ENCODE measurements at regions not wholly inside any gene's neighbourhood (a gene's known extent, or its start where the extent isn't known, plus 50 kb on each side); places are given as distances from the start of the nearest gene placed in this dataset.

DNA sequence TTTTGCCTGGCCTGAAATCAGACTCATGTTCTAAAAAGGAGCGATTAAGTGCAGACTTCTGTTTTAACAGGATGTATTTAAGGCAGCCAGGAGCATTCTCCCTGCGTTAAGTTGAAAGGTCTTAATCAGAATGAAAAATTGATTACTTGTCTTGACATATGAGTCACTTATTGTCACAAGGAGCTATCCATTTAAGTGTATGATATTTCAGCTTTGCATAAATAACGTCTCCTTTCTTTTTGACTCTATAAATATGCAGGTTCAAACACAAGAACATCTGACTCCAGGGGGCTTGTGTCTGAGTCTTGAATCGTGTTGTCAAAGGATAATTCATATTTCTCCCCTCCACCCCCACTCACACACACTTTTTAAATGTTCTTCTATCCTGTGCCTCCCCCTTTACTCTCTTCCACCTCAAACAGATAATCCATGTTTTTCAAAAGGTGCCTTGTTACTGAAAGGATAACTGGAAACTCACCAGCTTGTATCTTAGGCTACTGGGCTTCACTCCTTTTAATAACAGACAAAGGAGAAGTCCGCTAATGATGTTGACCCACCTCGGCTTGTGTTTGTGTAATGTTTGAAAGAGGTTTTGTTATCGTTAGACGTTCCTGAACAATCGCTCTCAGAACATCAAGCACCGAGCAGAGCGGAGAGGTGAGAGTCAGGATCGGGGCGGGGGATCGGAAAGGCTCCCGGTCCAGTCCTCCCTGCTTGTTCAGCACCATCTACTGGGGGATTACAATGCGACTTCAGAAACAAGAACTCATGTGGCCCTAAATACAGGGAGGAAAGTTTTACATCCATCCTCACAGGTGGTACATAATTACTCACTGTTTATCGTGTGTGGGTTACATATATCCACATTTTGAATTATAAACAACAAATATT, 107.5 kb upstream of the RPL34 start:
- DNase-seq (ENCODE audit: low spot score) = peak; percentile 75
- Histone ChIP-seq H4K20me1 (ENCODE audit: insufficient read depth, poor library complexity, severe bottlenecking) (no peaks in the 10 kb centered on the region), H3K4me3 (no peak overlapping the region), H3K27ac (no peak overlapping the region), H3K4me1 (ENCODE audit: insufficient read depth) (no peaks in the 10 kb centered on the region), H3K27me3 (peaks cover 6% of the 10 kb centered on the region), H3K79me2 (no peaks in the 10 kb centered on the region), H3K9me3 (ENCODE audit: low read depth) (no peaks in the 10 kb centered on the region), H3K4me2 (peak overlapping the region; percentile 69), H3K9me2 (replicated peaks; ENCODE audit: insufficient read depth) (no peaks in the 10 kb centered on the region), H3K36me3 (replicated peaks; ENCODE audit: insufficient read depth, low read depth) (no peaks in the 10 kb centered on the region), H2AFZ (peak overlapping the region; percentile 46)
- TF ChIP-seq EZH2phosphoT487 (IDR thresholded peaks at IDR 0.05; ENCODE audit: low read depth, severe bottlenecking, unreplicated experiment) = no peak
- TF ChIP-seq CTCF (IDR thresholded peaks at IDR 0.05; ENCODE audit: poor library complexity) = peak; percentile 74
- TF ChIP-seq EZH2 (IDR thresholded peaks at IDR 0.05; ENCODE audit: borderline replicate concordance) = no peak
- WGBS (ENCODE audit: low lambda C conversion rate, missing lambda C conversion rate) = 19% methylated on average over 17 of the region's 17 CpGs

GRCh38 chr4:108511618-108512017, 108.8 kb upstream of the RPL34 start:
- Histone ChIP-seq H2AFZ (no peak overlapping the region), H3K27me3 (peaks cover 6% of the 10 kb centered on the region), H3K4me3 (no peak overlapping the region), H4K20me1 (ENCODE audit: insufficient read depth, poor library complexity, severe bottlenecking) (no peaks in the 10 kb centered on the region), H3K4me1 (ENCODE audit: insufficient read depth) (no peaks in the 10 kb centered on the region), H3K9me3 (ENCODE audit: low read depth) (no peaks in the 10 kb centered on the region), H3K27ac (no peak overlapping the region), H3K36me3 (replicated peaks; ENCODE audit: insufficient read depth, low read depth) (no peaks in the 10 kb centered on the region), H3K79me2 (no peaks in the 10 kb centered on the region), H3K9me2 (replicated peaks; ENCODE audit: insufficient read depth) (no peaks in the 10 kb centered on the region), H3K4me2 (no peak overlapping the region)
- 98% methylated on average over 2 of the region's 2 CpGs for WGBS (ENCODE audit: low lambda C conversion rate, missing lambda C conversion rate)
- TF ChIP-seq CTCF (IDR thresholded peaks at IDR 0.05; ENCODE audit: poor library complexity) (no peak), EZH2 (IDR thresholded peaks at IDR 0.05; ENCODE audit: borderline replicate concordance) (no peak), EZH2phosphoT487 (IDR thresholded peaks at IDR 0.05; ENCODE audit: low read depth, severe bottlenecking, unreplicated experiment) (no peak)
- no peak for DNase-seq (ENCODE audit: low spot score)

DNA sequence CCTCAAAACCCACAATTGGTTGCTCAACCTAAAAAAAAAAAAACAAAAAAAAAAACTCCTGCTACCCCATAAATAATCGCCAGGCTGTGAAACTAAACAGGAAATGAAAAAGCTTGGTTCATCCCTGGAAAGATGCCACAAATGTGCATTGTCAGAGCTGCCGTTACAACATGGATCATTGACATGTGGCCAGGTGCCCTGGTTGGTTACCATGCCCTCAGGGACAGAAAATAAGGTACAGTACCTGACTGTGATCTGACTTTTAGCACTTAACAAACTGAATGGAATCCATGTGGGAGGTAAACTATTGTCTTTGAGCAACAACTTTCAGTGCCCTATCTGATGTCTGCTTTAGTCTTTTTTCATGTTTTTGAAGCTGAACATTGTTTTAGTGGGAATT, 118.0 kb upstream of the RPL34 start:
- no peak overlapping the region for H3K4me3 ChIP-seq
- H3K4me1 ChIP-seq (ENCODE audit: insufficient read depth) = no peaks in the 10 kb centered on the region
- no peaks in the 10 kb centered on the region for H3K9me2 ChIP-seq (replicated peaks; ENCODE audit: insufficient read depth)
- no peak overlapping the region for H2AFZ ChIP-seq
- no peaks in the 10 kb centered on the region for H3K79me2 ChIP-seq
- H3K27ac ChIP-seq = no peak overlapping the region
- H4K20me1 ChIP-seq (ENCODE audit: insufficient read depth, poor library complexity, severe bottlenecking) = no peaks in the 10 kb centered on the region
- no peaks in the 10 kb centered on the region for H3K27me3 ChIP-seq
- H3K36me3 ChIP-seq (replicated peaks; ENCODE audit: insufficient read depth, low read depth) = no peaks in the 10 kb centered on the region
- 72% methylated on average over 2 of the region's 2 CpGs for WGBS (ENCODE audit: low lambda C conversion rate, missing lambda C conversion rate)
- TF ChIP-seq EZH2 (IDR thresholded peaks at IDR 0.05; ENCODE audit: borderline replicate concordance) (no peak), EZH2phosphoT487 (IDR thresholded peaks at IDR 0.05; ENCODE audit: low read depth, severe bottlenecking, unreplicated experiment) (no peak), CTCF (IDR thresholded peaks at IDR 0.05; ENCODE audit: poor library complexity) (no peak)
- H3K4me2 ChIP-seq = no peak overlapping the region
- DNase-seq (ENCODE audit: low spot score) = no peak
- no peaks in the 10 kb centered on the region for H3K9me3 ChIP-seq (ENCODE audit: low read depth)
